HCT116 (cell line): ENCODE measurements at regions not wholly inside any gene's neighbourhood (a gene's known extent, or its start where the extent isn't known, plus 50 kb on each side); places are given as distances from the start of the nearest gene placed in this dataset.

ENCODE experiments used
- ATAC-seq: fragments of 200-7000 bp; cut with Tn5 transposase; 2 replicates; pipeline ENCODE4 v1.9.1; 2020; ENCODE audit warnings: mild to moderate bottlenecking, moderate library complexity
- BruUV-seq: library from RNA; stranded (reverse); fragments of 400-500 nt; replicated peaks from 2 replicates; lab custom pipeline; 2021; lab: Mats Ljungman, UMichigan
- CTCF ChIA-PET: fragments of 300-600 bp; sonication (Branson Sonifier 250); formaldehyde crosslinking; loops from one replicate; lab custom pipeline; 2021; ENCODE audit warnings: antibody characterized with exemption; lab: Charles Lee
- POLR2A ChIA-PET: fragments of 300-600, 350-600 bp; sonication (Branson Sonifier 250); formaldehyde crosslinking; loops from one replicate; lab custom pipeline; 2021; ENCODE audit warnings: antibody characterized with exemption; lab: Charles Lee
- RAD21 ChIA-PET, 2 experiments: fragments of 300-600 bp; sonication (Branson Sonifier 250); formaldehyde crosslinking; loops; one replicate each; lab custom pipeline; 2023; ENCODE audit warnings: low total read pairs in 2 of 2; ENCODE audit not compliant: uncharacterized antibody in 2 of 2, unreplicated experiment in 2 of 2, low non-redundant PET in 1 of 2; lab: Charles Lee
- DNase-seq: peaks from one replicate; pipeline ENCODE4 v3.0.0-alpha.2; 2010; ENCODE audit warnings: low read depth, low spot score
- H2AFZ ChIP-seq: fragments of 200-600 bp; shearing (Covaris generic), sonication (generic); 2 replicates; pipeline ENCODE4 v1.6.1; 2017; ENCODE audit warnings: low read depth, mixed run types, mixed read lengths, antibody characterized with exemption, low read length; ENCODE audit not compliant: poor library complexity, severe bottlenecking
- H3K27ac ChIP-seq: 2 replicates; pipeline ENCODE4 v1.5.1; 2012; ENCODE audit warnings: low read depth, low read length
- H3K27me3 ChIP-seq: fragments of 200-600 bp; sonication (generic); 2 replicates; pipeline ENCODE4 v1.6.1; 2016; ENCODE audit warnings: mixed run types, low read length, mixed read lengths; ENCODE audit not compliant: insufficient read depth
- H3K36me3 ChIP-seq, 2 experiments: fragments of 200-500 bp in 1 of 2; fragments of 200-600 bp in 1 of 2; sonication (Bioruptor generic) in 1 of 2; sonication (generic) in 1 of 2; 2 replicates each; pipeline versions ENCODE4 v1.5.1 to v1.6.1; 2014 to 2016; ENCODE audit warnings: low read length in 2 of 2, inconsistent platforms in 1 of 2, mixed read lengths in 1 of 2, mixed run types in 1 of 2; ENCODE audit not compliant: insufficient read depth in 2 of 2, control insufficient read depth in 1 of 2
- H3K4me1 ChIP-seq, 2 experiments: fragments of 200-600 bp in 1 of 2; sonication (generic) in 1 of 2; 2 replicates each; pipeline versions ENCODE4 v1.5.1 to v1.6.1; 2012 to 2017; ENCODE audit warnings: low read length in 2 of 2, inconsistent platforms in 1 of 2, mild to moderate bottlenecking in 1 of 2, mixed read lengths in 1 of 2, mixed run types in 1 of 2, moderate library complexity in 1 of 2; ENCODE audit not compliant: insufficient read depth in 2 of 2, control insufficient read depth in 1 of 2
- H3K4me2 ChIP-seq: fragments of 200-600 bp; sonication (generic); 2 replicates; pipeline ENCODE4 v1.6.1; 2017; ENCODE audit warnings: mixed run types, low read length, mixed read lengths
- H3K4me3 ChIP-seq, 2 experiments: fragments of 200-600 bp in 1 of 2; sonication (generic) in 1 of 2; replicated peaks in 1 of 2; 2 replicates each; pipeline ENCODE4 v1.5.1; 2011 to 2016; ENCODE audit warnings: low read length in 2 of 2, control low read depth in 1 of 2, low read depth in 1 of 2, mild to moderate bottlenecking in 1 of 2, mixed read lengths in 1 of 2, mixed run types in 1 of 2
- H3K79me2 ChIP-seq: fragments of 200-600 bp; sonication (generic); 2 replicates; pipeline ENCODE4 v1.6.1; 2017; ENCODE audit warnings: mild to moderate bottlenecking, mixed run types, low read length, moderate library complexity, mixed read lengths; ENCODE audit not compliant: insufficient read depth
- H3K9ac ChIP-seq: fragments of 200-600 bp; sonication (generic); 2 replicates; pipeline ENCODE4 v1.6.1; 2016; ENCODE audit warnings: low read length, mixed read lengths
- H3K9me2 ChIP-seq: fragments of 200-600 bp; sonication (generic), shearing (Covaris generic); 2 replicates; pipeline ENCODE4 v1.6.1; 2017; ENCODE audit warnings: mixed run types, mild to moderate bottlenecking, moderate library complexity; ENCODE audit not compliant: insufficient read depth
- H3K9me3 ChIP-seq, 2 experiments: fragments of 200-500 bp in 1 of 2; fragments of 200-600 bp in 1 of 2; sonication (Bioruptor generic) in 1 of 2; sonication (generic) in 1 of 2; 2 replicates each; pipeline ENCODE4 v1.6.1; 2014 to 2017; ENCODE audit warnings: low read length in 2 of 2, mixed read lengths in 2 of 2, inconsistent platforms in 1 of 2, low read depth in 1 of 2, mild to moderate bottlenecking in 1 of 2, mixed run types in 1 of 2, moderate library complexity in 1 of 2; ENCODE audit not compliant: control insufficient read depth in 1 of 2, insufficient read depth in 1 of 2
- H4K20me1 ChIP-seq: fragments of 200-600 bp; sonication (generic), shearing (Covaris generic); 2 replicates; pipeline ENCODE4 v1.6.1; 2017; ENCODE audit warnings: mixed run types, mild to moderate bottlenecking, moderate library complexity; ENCODE audit not compliant: insufficient read depth
- CEBPB ChIP-seq: IDR thresholded peaks from 2 replicates; pipeline ENCODE4 v1.6.1; 2012; ENCODE audit warnings: low read depth
- EZH2 ChIP-seq: fragments of 200-600 bp; sonication (generic); IDR thresholded peaks from 2 replicates; pipeline ENCODE4 v1.6.1; 2017; ENCODE audit warnings: antibody characterized with exemption, mixed run types
- EZH2phosphoT487 ChIP-seq: fragments of 200-600 bp; IDR thresholded peaks from 2 replicates; pipeline ENCODE4 v1.6.1; 2018; ENCODE audit warnings: antibody characterized with exemption, borderline replicate concordance
- JUND ChIP-seq: IDR thresholded peaks from 2 replicates; pipeline ENCODE4 v1.6.1; 2012
- POLR2A ChIP-seq: IDR thresholded peaks from 2 replicates; pipeline ENCODE4 v1.7.0; 2011; ENCODE audit warnings: borderline replicate concordance; ENCODE audit not compliant: insufficient read depth, insufficient read length; ENCODE audit errors: extremely low read depth
- SRF ChIP-seq: IDR thresholded peaks from 2 replicates; pipeline ENCODE4 v1.6.1; 2012; ENCODE audit warnings: low read depth
- TCF7L2 ChIP-seq: IDR thresholded peaks from 2 replicates; pipeline ENCODE4 v1.7.0; 2011; ENCODE audit warnings: borderline replicate concordance, inconsistent platforms; ENCODE audit not compliant: insufficient read depth, insufficient read length; ENCODE audit errors: extremely low read depth
- YY1 ChIP-seq: IDR thresholded peaks from 2 replicates; pipeline ENCODE4 v1.6.1; 2011; ENCODE audit warnings: low read length, low read depth, moderate library complexity, mild to moderate bottlenecking; ENCODE audit not compliant: insufficient replicate concordance; ENCODE audit errors: extremely low read depth
- ZBTB33 ChIP-seq: IDR thresholded peaks from 2 replicates; pipeline ENCODE4 v1.6.1; 2011; ENCODE audit warnings: mild to moderate bottlenecking, low read length, moderate library complexity; ENCODE audit not compliant: insufficient replicate concordance; ENCODE audit errors: extremely low read depth
- ZNF274 ChIP-seq: fragments of 200-500 bp; sonication (Bioruptor generic); IDR thresholded peaks from 2 replicates; pipeline ENCODE4 v1.6.1; 2014; ENCODE audit warnings: mild to moderate bottlenecking, low read depth, low read length, inconsistent platforms
- intact Hi-C: fragments of 100-400 bp; cut with micrococcal nuclease; formaldehyde crosslinking; loops from 2 replicates; pipeline ENCODE4 v1.10.0; 2022
- TF ChIP-seq, protein P1 (sequence below): IDR thresholded peaks from 2 replicates; pipeline ENCODE4 v1.6.1; 2012
- TF ChIP-seq, protein P2 (sequence below), 3 experiments: fragments of 200-600 bp in 1 of 3; sonication (generic) in 1 of 3; IDR thresholded peaks in 2 of 3; conservative IDR thresholded peaks in 1 of 3; 2 replicates each; pipeline ENCODE4 v1.5.1; 2012 to 2017; ENCODE audit warnings: low read depth in 2 of 3, low read length in 2 of 3, antibody characterized with exemption in 1 of 3, borderline replicate concordance in 1 of 3, control low read depth in 1 of 3, mild to moderate bottlenecking in 1 of 3, mixed read lengths in 1 of 3, mixed run types in 1 of 3, moderate library complexity in 1 of 3; ENCODE audit not compliant: insufficient read depth in 1 of 3
- TF ChIP-seq, protein P3 (sequence below): IDR thresholded peaks from 2 replicates; pipeline ENCODE4 v1.6.1; 2012; ENCODE audit warnings: low read depth

GRCh38 chr2:186968277-186968676 lies 119.3 kb upstream of the ZSWIM2 start:
- Histone ChIP-seq H3K36me3 (no peaks in the 10 kb centered on the region), H3K4me1 (no peaks in the 10 kb centered on the region), H3K4me3 (no peak overlapping the region), H3K79me2 (no peaks in the 10 kb centered on the region), H3K9me3 (no peaks in the 10 kb centered on the region), H3K9ac (no peak overlapping the region), H3K4me2 (no peak overlapping the region), H3K9me2 (no peaks in the 10 kb centered on the region), H2AFZ (no peak overlapping the region), H3K27ac (no peak overlapping the region), H3K27me3 (no peaks in the 10 kb centered on the region), H4K20me1 (no peaks in the 10 kb centered on the region)
- BruUV-seq = no TSS peak
- POLR2A ChIA-PET = no interaction called here
- DNase-seq (no peak), ATAC-seq (no peak)
- CTCF ChIA-PET = no interaction called here
- RAD21 ChIA-PET = no interaction called here
- no peak for TF ChIP-seq EZH2phosphoT487
- intact Hi-C loops = no loop called here

GRCh38 chr2:186966015-186966414 lies 117.0 kb upstream of the ZSWIM2 start:
- Histone ChIP-seq H3K27me3 (no peaks in the 10 kb centered on the region), H3K27ac (no peak overlapping the region), H3K36me3 (no peaks in the 10 kb centered on the region), H3K9me2 (no peaks in the 10 kb centered on the region), H3K9ac (no peak overlapping the region), H3K79me2 (no peaks in the 10 kb centered on the region), H3K4me2 (no peak overlapping the region), H4K20me1 (no peaks in the 10 kb centered on the region), H3K4me3 (no peak overlapping the region), H3K9me3 (no peaks in the 10 kb centered on the region), H3K4me1 (no peaks in the 10 kb centered on the region), H2AFZ (no peak overlapping the region)
- DNase-seq = no peak
- CTCF ChIA-PET = no interaction called here
- intact Hi-C loops = no loop called here
- no peak for ATAC-seq
- RAD21 ChIA-PET = no interaction called here
- BruUV-seq = no TSS peak
- POLR2A ChIA-PET = no interaction called here
- no peak for TF ChIP-seq YY1
- no peak for TF ChIP-seq EZH2phosphoT487
- TF ChIP-seq, protein P1, sequence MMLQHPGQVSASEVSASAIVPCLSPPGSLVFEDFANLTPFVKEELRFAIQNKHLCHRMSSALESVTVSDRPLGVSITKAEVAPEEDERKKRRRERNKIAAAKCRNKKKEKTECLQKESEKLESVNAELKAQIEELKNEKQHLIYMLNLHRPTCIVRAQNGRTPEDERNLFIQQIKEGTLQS = no peak
- TF ChIP-seq CEBPB = no peak
- no peak for TF ChIP-seq TCF7L2
- no peak for TF ChIP-seq ZBTB33
- TF ChIP-seq, protein P2, sequence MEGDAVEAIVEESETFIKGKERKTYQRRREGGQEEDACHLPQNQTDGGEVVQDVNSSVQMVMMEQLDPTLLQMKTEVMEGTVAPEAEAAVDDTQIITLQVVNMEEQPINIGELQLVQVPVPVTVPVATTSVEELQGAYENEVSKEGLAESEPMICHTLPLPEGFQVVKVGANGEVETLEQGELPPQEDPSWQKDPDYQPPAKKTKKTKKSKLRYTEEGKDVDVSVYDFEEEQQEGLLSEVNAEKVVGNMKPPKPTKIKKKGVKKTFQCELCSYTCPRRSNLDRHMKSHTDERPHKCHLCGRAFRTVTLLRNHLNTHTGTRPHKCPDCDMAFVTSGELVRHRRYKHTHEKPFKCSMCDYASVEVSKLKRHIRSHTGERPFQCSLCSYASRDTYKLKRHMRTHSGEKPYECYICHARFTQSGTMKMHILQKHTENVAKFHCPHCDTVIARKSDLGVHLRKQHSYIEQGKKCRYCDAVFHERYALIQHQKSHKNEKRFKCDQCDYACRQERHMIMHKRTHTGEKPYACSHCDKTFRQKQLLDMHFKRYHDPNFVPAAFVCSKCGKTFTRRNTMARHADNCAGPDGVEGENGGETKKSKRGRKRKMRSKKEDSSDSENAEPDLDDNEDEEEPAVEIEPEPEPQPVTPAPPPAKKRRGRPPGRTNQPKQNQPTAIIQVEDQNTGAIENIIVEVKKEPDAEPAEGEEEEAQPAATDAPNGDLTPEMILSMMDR (IDR thresholded peaks at IDR 0.05 in 2 of 3, conservative IDR thresholded peaks at IDR 0.05 in 1 of 3; ENCODE audit: borderline replicate concordance in 1 of 3, insufficient read depth in 1 of 3, low read depth in 2 of 3, low read length in 2 of 3) = no peak
- no peak for TF ChIP-seq EZH2
- TF ChIP-seq, protein P3, sequence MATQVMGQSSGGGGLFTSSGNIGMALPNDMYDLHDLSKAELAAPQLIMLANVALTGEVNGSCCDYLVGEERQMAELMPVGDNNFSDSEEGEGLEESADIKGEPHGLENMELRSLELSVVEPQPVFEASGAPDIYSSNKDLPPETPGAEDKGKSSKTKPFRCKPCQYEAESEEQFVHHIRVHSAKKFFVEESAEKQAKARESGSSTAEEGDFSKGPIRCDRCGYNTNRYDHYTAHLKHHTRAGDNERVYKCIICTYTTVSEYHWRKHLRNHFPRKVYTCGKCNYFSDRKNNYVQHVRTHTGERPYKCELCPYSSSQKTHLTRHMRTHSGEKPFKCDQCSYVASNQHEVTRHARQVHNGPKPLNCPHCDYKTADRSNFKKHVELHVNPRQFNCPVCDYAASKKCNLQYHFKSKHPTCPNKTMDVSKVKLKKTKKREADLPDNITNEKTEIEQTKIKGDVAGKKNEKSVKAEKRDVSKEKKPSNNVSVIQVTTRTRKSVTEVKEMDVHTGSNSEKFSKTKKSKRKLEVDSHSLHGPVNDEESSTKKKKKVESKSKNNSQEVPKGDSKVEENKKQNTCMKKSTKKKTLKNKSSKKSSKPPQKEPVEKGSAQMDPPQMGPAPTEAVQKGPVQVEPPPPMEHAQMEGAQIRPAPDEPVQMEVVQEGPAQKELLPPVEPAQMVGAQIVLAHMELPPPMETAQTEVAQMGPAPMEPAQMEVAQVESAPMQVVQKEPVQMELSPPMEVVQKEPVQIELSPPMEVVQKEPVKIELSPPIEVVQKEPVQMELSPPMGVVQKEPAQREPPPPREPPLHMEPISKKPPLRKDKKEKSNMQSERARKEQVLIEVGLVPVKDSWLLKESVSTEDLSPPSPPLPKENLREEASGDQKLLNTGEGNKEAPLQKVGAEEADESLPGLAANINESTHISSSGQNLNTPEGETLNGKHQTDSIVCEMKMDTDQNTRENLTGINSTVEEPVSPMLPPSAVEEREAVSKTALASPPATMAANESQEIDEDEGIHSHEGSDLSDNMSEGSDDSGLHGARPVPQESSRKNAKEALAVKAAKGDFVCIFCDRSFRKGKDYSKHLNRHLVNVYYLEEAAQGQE = no peak
- no peak for TF ChIP-seq ZNF274
- TF ChIP-seq JUND = no peak
- no peak for TF ChIP-seq POLR2A
- TF ChIP-seq SRF = no peak
